Choroid plexus epithelial cell (primary cell): ENCODE measurements at regions not wholly inside any gene's neighbourhood (a gene's known extent, or its start where the extent isn't known, plus 50 kb on each side); places are given as distances from the start of the nearest gene placed in this dataset.

Source experiments
- DNase-seq: peaks from one replicate; pipeline ENCODE4 v3.0.0-alpha.2; 2010; ENCODE audit warnings: low read depth
- H3K4me3 ChIP-seq: 2 replicates; pipeline ENCODE4 v1.5.1; 2011; ENCODE audit warnings: low read depth, mild to moderate bottlenecking, control low read depth, low read length, moderate library complexity
- TF ChIP-seq, protein P1 (sequence below): conservative IDR thresholded peaks from 2 replicates; pipeline ENCODE4 v1.5.1; 2011; ENCODE audit warnings: low read depth, mild to moderate bottlenecking, control low read depth, inconsistent platforms, low read length, moderate library complexity

- no peak overlapping the region for H3K4me3 ChIP-seq
- no peak for DNase-seq
- TF ChIP-seq, protein P1, sequence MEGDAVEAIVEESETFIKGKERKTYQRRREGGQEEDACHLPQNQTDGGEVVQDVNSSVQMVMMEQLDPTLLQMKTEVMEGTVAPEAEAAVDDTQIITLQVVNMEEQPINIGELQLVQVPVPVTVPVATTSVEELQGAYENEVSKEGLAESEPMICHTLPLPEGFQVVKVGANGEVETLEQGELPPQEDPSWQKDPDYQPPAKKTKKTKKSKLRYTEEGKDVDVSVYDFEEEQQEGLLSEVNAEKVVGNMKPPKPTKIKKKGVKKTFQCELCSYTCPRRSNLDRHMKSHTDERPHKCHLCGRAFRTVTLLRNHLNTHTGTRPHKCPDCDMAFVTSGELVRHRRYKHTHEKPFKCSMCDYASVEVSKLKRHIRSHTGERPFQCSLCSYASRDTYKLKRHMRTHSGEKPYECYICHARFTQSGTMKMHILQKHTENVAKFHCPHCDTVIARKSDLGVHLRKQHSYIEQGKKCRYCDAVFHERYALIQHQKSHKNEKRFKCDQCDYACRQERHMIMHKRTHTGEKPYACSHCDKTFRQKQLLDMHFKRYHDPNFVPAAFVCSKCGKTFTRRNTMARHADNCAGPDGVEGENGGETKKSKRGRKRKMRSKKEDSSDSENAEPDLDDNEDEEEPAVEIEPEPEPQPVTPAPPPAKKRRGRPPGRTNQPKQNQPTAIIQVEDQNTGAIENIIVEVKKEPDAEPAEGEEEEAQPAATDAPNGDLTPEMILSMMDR = no peak
Observed at GRCh38 chr7:47714669-47715607, 133.0 kb upstream of the TNS3 start.

- DNase-seq = no peak
- TF ChIP-seq, protein P1 = no peak
- no peak overlapping the region for H3K4me3 ChIP-seq
Observed at GRCh38 chr7:47713595-47713994, 131.7 kb upstream of the TNS3 start.

DNA sequence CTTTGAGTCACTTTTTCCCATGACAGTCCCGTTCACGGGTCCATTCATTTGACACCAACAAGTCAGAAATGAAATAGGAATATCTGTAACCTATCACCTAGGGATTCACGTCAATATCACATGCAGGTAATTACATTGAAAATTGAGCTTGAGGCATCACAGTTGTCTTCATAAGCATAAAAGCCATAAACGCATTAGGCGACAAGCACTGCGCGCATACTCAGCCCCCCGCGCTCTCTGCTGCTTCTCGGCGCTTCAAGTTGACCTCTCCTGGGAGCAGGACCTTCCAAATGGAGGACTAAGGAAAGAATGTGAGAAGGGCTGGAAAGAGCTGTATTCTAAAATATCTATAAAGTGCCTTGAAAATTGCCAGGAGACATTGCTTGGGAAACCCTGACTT, 130.5 kb upstream of the TNS3 start:
- H3K4me3 ChIP-seq = no peak overlapping the region
- TF ChIP-seq, protein P1 = no peak
- no peak for DNase-seq

DNA sequence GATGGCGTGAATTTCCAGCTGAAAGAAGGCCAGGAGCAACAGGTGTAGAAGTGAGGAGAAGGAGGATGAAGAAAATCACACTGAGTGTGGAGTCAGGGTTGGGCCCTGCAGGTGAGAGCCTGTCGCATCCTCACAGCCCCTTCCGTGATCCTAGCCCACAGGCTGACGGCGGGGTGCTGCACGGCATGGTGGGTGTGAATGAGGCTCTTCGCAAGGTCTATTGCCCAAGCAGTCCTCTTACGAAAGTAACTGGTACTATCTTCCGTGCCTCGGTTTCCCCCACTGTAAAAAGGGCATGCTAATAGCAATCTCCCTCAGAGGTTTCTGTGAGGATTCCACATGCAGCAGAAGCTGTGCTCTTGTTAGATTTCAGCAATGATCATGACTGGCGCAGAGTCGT, 129.9 kb upstream of the TNS3 start:
- TF ChIP-seq, protein P1 = no peak
- DNase-seq = no peak
- H3K4me3 ChIP-seq = no peak overlapping the region

DNA sequence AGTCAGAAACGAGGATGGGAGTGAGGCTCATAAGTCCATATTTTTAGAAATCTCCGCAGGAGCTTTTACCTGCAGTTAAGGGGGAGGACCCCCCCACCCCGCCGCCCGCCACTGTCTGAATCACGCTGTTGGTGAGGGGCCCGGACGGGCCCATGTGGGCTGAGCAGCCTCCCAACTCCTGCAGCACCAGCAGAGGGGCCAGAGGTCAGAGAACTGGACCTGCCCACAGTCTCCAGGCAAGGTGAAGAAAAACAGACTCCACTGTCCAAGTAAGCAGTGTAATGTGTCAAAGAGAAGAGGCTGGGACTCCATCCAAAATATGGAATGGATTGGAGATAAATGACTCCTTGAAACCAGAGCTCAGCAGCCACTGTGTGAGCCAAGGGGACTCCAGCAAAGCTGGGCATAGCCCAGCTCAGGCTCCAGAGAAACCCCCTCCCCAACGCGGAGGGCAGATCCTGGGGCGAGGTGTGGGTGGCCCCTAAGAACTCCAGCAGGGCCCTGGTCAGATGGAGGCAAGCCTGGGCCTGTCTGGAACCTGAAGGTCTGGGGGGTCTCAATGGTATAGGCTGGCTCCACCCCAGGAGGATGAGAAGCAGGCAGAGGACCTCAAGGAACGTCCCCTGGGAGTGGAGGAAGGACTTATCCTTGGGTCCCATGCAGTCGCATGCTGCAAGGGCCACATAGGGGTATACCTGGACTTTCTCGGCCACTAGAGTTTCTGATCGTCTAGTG, 128.5 kb upstream of the TNS3 start:
- H3K4me3 ChIP-seq = no peak overlapping the region
- TF ChIP-seq, protein P1 = no peak
- peak; percentile 48 for DNase-seq

GRCh38 chr7:47709451-47709850, 127.5 kb upstream of the TNS3 start:
- TF ChIP-seq, protein P1 = no peak
- no peak overlapping the region for H3K4me3 ChIP-seq
- DNase-seq = no peak
